CD4-positive, CD25-positive, alpha-beta regulatory T cell (primary cell): ENCODE measurements at regions not wholly inside any gene's neighbourhood (a gene's known extent, or its start where the extent isn't known, plus 50 kb on each side); places are given as distances from the start of the nearest gene placed in this dataset.
A peak's percentile ranks its signal among the peaks of the same experiment; 100 is the strongest.
"Not testable (repeated sequence)": the region's sequence is repeated elsewhere in the genome, so short reads cannot be mapped to it uniquely, and the experiment has no call there.

Experiments used
- ATAC-seq, 2 donors: fragments of 150-1000 bp; cut with Tn5 transposase; one replicate each; pipeline ENCODE4 v1.10.0; 2021; ENCODE audit warnings: low read depth in 2 of 2, moderate number of reproducible peaks in 2 of 2, moderate library complexity in 1 of 2
- DNase-seq, 3 donors: peaks; one replicate each; pipeline versions ENCODE4 v3.0.0 to v3.0.0-alpha.2; 2012 to 2022; ENCODE audit warnings: mixed read lengths in 1 of 3
- H3K27ac ChIP-seq: one replicate; pipeline ENCODE4 v1.7.0; 2013; ENCODE audit warnings: mild to moderate bottlenecking, low read length; ENCODE audit not compliant: insufficient read depth, poor library complexity, severe bottlenecking
- H3K27me3 ChIP-seq: one replicate; pipeline ENCODE4 v1.7.0; 2013; ENCODE audit warnings: low read length; ENCODE audit not compliant: control insufficient read depth, insufficient read depth
- H3K36me3 ChIP-seq: one replicate; pipeline ENCODE4 v1.7.0; 2013; ENCODE audit warnings: mild to moderate bottlenecking, low read length, moderate library complexity; ENCODE audit not compliant: control insufficient read depth, insufficient read depth
- H3K4me1 ChIP-seq: 2 replicates; pipeline ENCODE4 v1.7.0; 2013; ENCODE audit warnings: mild to moderate bottlenecking, low read length; ENCODE audit not compliant: insufficient read depth, control insufficient read depth, poor library complexity, severe bottlenecking
- H3K4me3 ChIP-seq: one replicate; pipeline ENCODE4 v1.7.0; 2013; ENCODE audit warnings: low read depth, mild to moderate bottlenecking, low read length, moderate library complexity
- H3K9me3 ChIP-seq, 2 experiments: 1 replicate in 1 of 2; 2 replicates in 1 of 2; pipeline ENCODE4 v1.7.0; 2013; ENCODE audit warnings: low read length in 2 of 2, mild to moderate bottlenecking in 1 of 2, moderate library complexity in 1 of 2; ENCODE audit not compliant: control insufficient read depth in 2 of 2
- H3K27ac Mint-ChIP-seq, 3 donors: one replicate each; pipeline ENCODE4 v1.8.0; 2020 to 2022; ENCODE audit warnings: mild to moderate bottlenecking in 3 of 3, mixed read lengths in 3 of 3, moderate library complexity in 2 of 3
- H3K27me3 Mint-ChIP-seq: one replicate; pipeline ENCODE4 v1.8.0; 2022; ENCODE audit warnings: mild to moderate bottlenecking, mixed read lengths
- H3K36me3 Mint-ChIP-seq: one replicate; pipeline ENCODE4 v1.8.0; 2020; ENCODE audit warnings: mixed read lengths
- H3K4me1 Mint-ChIP-seq, 4 donors: one replicate each; pipeline ENCODE4 v1.8.0; 2020 to 2022; ENCODE audit warnings: mixed read lengths in 4 of 4, mild to moderate bottlenecking in 1 of 4
- H3K4me3 Mint-ChIP-seq, 4 donors: one replicate each; pipeline ENCODE4 v1.8.0; 2020 to 2022; ENCODE audit warnings: mild to moderate bottlenecking in 4 of 4, mixed read lengths in 4 of 4, moderate library complexity in 3 of 4
- H3K9me3 Mint-ChIP-seq, 7 donors: one replicate each; pipeline ENCODE4 v1.8.0; 2020 to 2022; ENCODE audit warnings: mixed read lengths in 7 of 7, mild to moderate bottlenecking in 3 of 7, moderate library complexity in 2 of 7

GRCh38 chr5:28305891-28306290, 1267.5 kb upstream of the CDH9 start:
- no peak overlapping the region for H3K27ac ChIP-seq
- H3K9me3 ChIP-seq: peaks cover 6 to 7% of the 10 kb centered on the region in 2 experiments
- no peaks in the 10 kb centered on the region for H3K4me1 ChIP-seq
- Mint-ChIP-seq H3K36me3 (no peaks in the 10 kb centered on the region), H3K27ac (no peak overlapping the region), H3K27me3 (no peaks in the 10 kb centered on the region), H3K4me3 (no peak overlapping the region), H3K9me3 (peaks cover 0 to 20% (median 7%) of the 10 kb centered on the region in 7 donors), H3K4me1 (no peaks in the 10 kb centered on the region)
- no peaks in the 10 kb centered on the region for H3K36me3 ChIP-seq
- DNase-seq (no peak), ATAC-seq (no peak)
- no peaks in the 10 kb centered on the region for H3K27me3 ChIP-seq
- H3K4me3 ChIP-seq: no peak overlapping the region

GRCh38 chr5:28301712-28302111, 1263.3 kb upstream of the CDH9 start:
- Histone ChIP-seq H3K36me3 (no peaks in the 10 kb centered on the region), H3K27me3 (no peaks in the 10 kb centered on the region), H3K4me1 (no peaks in the 10 kb centered on the region), H3K9me3 (peaks cover 6 to 7% of the 10 kb centered on the region in 2 experiments), H3K27ac (no peak overlapping the region), H3K4me3 (no peak overlapping the region)
- Mint-ChIP-seq H3K27ac (no peak overlapping the region), H3K36me3 (no peaks in the 10 kb centered on the region), H3K4me1 (no peaks in the 10 kb centered on the region), H3K9me3 (peaks cover 1 to 33% (median 9%) of the 10 kb centered on the region in 7 donors), H3K4me3 (no peak overlapping the region), H3K27me3 (no peaks in the 10 kb centered on the region)
- no peak for ATAC-seq
- DNase-seq: no peak

- Histone ChIP-seq H3K4me1 (no peaks in the 10 kb centered on the region), H3K27ac (no peak overlapping the region), H3K36me3 (no peaks in the 10 kb centered on the region), H3K9me3 (peaks cover 6 to 13% of the 10 kb centered on the region in 2 experiments), H3K4me3 (no peak overlapping the region), H3K27me3 (no peaks in the 10 kb centered on the region)
- ATAC-seq: no peak
- no peak for DNase-seq
- H3K27ac Mint-ChIP-seq: no peak overlapping the region
- H3K27me3 Mint-ChIP-seq: no peaks in the 10 kb centered on the region
- H3K4me1 Mint-ChIP-seq: no peaks in the 10 kb centered on the region
- no peaks in the 10 kb centered on the region for H3K36me3 Mint-ChIP-seq
- no peak overlapping the region for H3K4me3 Mint-ChIP-seq
- peaks cover 4 to 33% (median 8%) of the 10 kb centered on the region in 7 donors for H3K9me3 Mint-ChIP-seq
These were observed 1258.0 kb upstream of the CDH9 start for GRCh38 chr5:28296254-28297013.

GRCh38 chr5:28287021-28287420, 1248.6 kb upstream of the CDH9 start:
- H3K36me3 ChIP-seq, H3K4me3 Mint-ChIP-seq, H3K27me3 ChIP-seq, H3K4me1 Mint-ChIP-seq, H3K4me3 ChIP-seq, DNase-seq, H3K9me3 ChIP-seq, H3K4me1 ChIP-seq, H3K36me3 Mint-ChIP-seq, ATAC-seq, H3K27ac ChIP-seq, H3K27me3 Mint-ChIP-seq: not testable (repeated sequence)
- H3K9me3 Mint-ChIP-seq: peaks cover 0 to 20% (median 3%) of the 10 kb centered on the region in 7 donors
- H3K27ac Mint-ChIP-seq: peak overlapping the region in 1 of 3 donors; percentile 57

- ATAC-seq: no peak
- no peaks in the 10 kb centered on the region for H3K4me1 Mint-ChIP-seq
- no peaks in the 10 kb centered on the region for H3K36me3 Mint-ChIP-seq
- DNase-seq: no peak
- H3K27ac ChIP-seq: no peak overlapping the region
- H3K9me3 ChIP-seq: peaks cover 4 to 5% of the 10 kb centered on the region in 2 experiments
- H3K4me3 Mint-ChIP-seq: no peak overlapping the region
- H3K27ac Mint-ChIP-seq: no peak overlapping the region
- H3K4me3 ChIP-seq: no peak overlapping the region
- H3K27me3 Mint-ChIP-seq: no peaks in the 10 kb centered on the region
- H3K9me3 Mint-ChIP-seq: peaks cover 0 to 22% (median 3%) of the 10 kb centered on the region in 7 donors
- no peaks in the 10 kb centered on the region for H3K4me1 ChIP-seq
- H3K36me3 ChIP-seq: no peaks in the 10 kb centered on the region
- no peaks in the 10 kb centered on the region for H3K27me3 ChIP-seq
These were observed 1248.2 kb upstream of the CDH9 start for GRCh38 chr5:28286566-28286965.

- Histone ChIP-seq H3K36me3 (no peaks in the 10 kb centered on the region), H3K4me1 (no peaks in the 10 kb centered on the region), H3K9me3 (peaks cover 0 to 4% of the 10 kb centered on the region in 2 experiments), H3K27me3 (no peaks in the 10 kb centered on the region), H3K4me3 (no peak overlapping the region), H3K27ac (no peak overlapping the region)
- no peaks in the 10 kb centered on the region for H3K36me3 Mint-ChIP-seq
- H3K27me3 Mint-ChIP-seq: no peaks in the 10 kb centered on the region
- no peaks in the 10 kb centered on the region for H3K4me1 Mint-ChIP-seq
- no peak for DNase-seq
- no peak overlapping the region for H3K4me3 Mint-ChIP-seq
- H3K27ac Mint-ChIP-seq: no peak overlapping the region
- peaks cover 0 to 27% (median 3%) of the 10 kb centered on the region in 7 donors for H3K9me3 Mint-ChIP-seq
- no peak for ATAC-seq
These were observed 1246.4 kb upstream of the CDH9 start for GRCh38 chr5:28284788-28285187.

GRCh38 chr5:28281351-28281750, 1243.0 kb upstream of the CDH9 start:
- no peaks in the 10 kb centered on the region for H3K27me3 Mint-ChIP-seq
- DNase-seq (no peak), ATAC-seq (no peak)
- H3K9me3 Mint-ChIP-seq: peaks cover 0 to 26% (median 5%) of the 10 kb centered on the region in 7 donors
- H3K4me3 Mint-ChIP-seq: no peak overlapping the region
- H3K4me3 ChIP-seq: no peak overlapping the region
- H3K9me3 ChIP-seq: peaks cover 0 to 4% of the 10 kb centered on the region in 2 experiments
- no peak overlapping the region for H3K27ac ChIP-seq
- H3K27me3 ChIP-seq: no peaks in the 10 kb centered on the region
- no peaks in the 10 kb centered on the region for H3K4me1 Mint-ChIP-seq
- H3K4me1 ChIP-seq: no peaks in the 10 kb centered on the region
- no peaks in the 10 kb centered on the region for H3K36me3 ChIP-seq
- H3K36me3 Mint-ChIP-seq: no peaks in the 10 kb centered on the region
- no peak overlapping the region for H3K27ac Mint-ChIP-seq

GRCh38 chr5:28275931-28276330, 1237.5 kb upstream of the CDH9 start:
- H3K4me1 Mint-ChIP-seq: no peaks in the 10 kb centered on the region
- H3K4me3 Mint-ChIP-seq: no peak overlapping the region
- Histone ChIP-seq H3K27me3 (no peaks in the 10 kb centered on the region), H3K36me3 (no peaks in the 10 kb centered on the region), H3K27ac (no peak overlapping the region), H3K4me3 (no peak overlapping the region), H3K4me1 (no peaks in the 10 kb centered on the region), H3K9me3 (peaks cover 0 to 7% of the 10 kb centered on the region in 2 experiments)
- H3K9me3 Mint-ChIP-seq: peaks cover 0 to 21% (median 8%) of the 10 kb centered on the region in 7 donors
- H3K36me3 Mint-ChIP-seq: peaks cover 3% of the 10 kb centered on the region
- H3K27ac Mint-ChIP-seq: no peak overlapping the region
- no peak for ATAC-seq
- no peaks in the 10 kb centered on the region for H3K27me3 Mint-ChIP-seq
- DNase-seq: no peak
